WERI-Rb-1 (cell line): ENCODE measurements at regions not wholly inside any gene's neighbourhood (a gene's known extent, or its start where the extent isn't known, plus 50 kb on each side); places are given as distances from the start of the nearest gene placed in this dataset.

Experiments used
- DNase-seq: peaks from one replicate; pipeline ENCODE4 v3.0.0-alpha.2; 2020
- H3K27ac ChIP-seq: fragments of 250-450 bp; sonication (Bioruptor Pico); 2 replicates; pipeline ENCODE4 v1.5.1; 2020; ENCODE audit warnings: mild to moderate bottlenecking, moderate library complexity
- H3K27me3 ChIP-seq: fragments of 250-450 bp; sonication (Bioruptor Pico); 2 replicates; pipeline ENCODE4 v1.5.1; 2021; ENCODE audit warnings: mild to moderate bottlenecking, low read depth, moderate library complexity; ENCODE audit not compliant: insufficient read depth, severe bottlenecking
- H3K36me3 ChIP-seq: fragments of 250-450 bp; sonication (Bioruptor Pico); 2 replicates; pipeline ENCODE4 v1.5.1; 2020; ENCODE audit warnings: mild to moderate bottlenecking, moderate library complexity
- H3K4me3 ChIP-seq: 2 replicates; pipeline ENCODE4 v1.5.1; 2011; ENCODE audit warnings: low read depth, mild to moderate bottlenecking, control low read depth, low read length
- H3K9me3 ChIP-seq: fragments of 250-450 bp; sonication (Bioruptor Pico); 2 replicates; pipeline ENCODE4 v1.5.1; 2021; ENCODE audit warnings: mild to moderate bottlenecking, moderate library complexity; ENCODE audit not compliant: severe bottlenecking
- TF ChIP-seq, protein P1 (sequence below): IDR thresholded peaks from 2 replicates; pipeline ENCODE4 v1.5.1; 2011; ENCODE audit warnings: low read depth, mild to moderate bottlenecking, control low read depth, inconsistent platforms, low read length

GRCh38 chr17:22694362-22695227 is 1002.3 kb downstream of the KCNJ18 start:
- no peaks in the 10 kb centered on the region for H3K9me3 ChIP-seq
- no peak overlapping the region for H3K27ac ChIP-seq
- peaks cover 48% of the 10 kb centered on the region for H3K27me3 ChIP-seq
- no peaks in the 10 kb centered on the region for H3K36me3 ChIP-seq
- TF ChIP-seq, protein P1, sequence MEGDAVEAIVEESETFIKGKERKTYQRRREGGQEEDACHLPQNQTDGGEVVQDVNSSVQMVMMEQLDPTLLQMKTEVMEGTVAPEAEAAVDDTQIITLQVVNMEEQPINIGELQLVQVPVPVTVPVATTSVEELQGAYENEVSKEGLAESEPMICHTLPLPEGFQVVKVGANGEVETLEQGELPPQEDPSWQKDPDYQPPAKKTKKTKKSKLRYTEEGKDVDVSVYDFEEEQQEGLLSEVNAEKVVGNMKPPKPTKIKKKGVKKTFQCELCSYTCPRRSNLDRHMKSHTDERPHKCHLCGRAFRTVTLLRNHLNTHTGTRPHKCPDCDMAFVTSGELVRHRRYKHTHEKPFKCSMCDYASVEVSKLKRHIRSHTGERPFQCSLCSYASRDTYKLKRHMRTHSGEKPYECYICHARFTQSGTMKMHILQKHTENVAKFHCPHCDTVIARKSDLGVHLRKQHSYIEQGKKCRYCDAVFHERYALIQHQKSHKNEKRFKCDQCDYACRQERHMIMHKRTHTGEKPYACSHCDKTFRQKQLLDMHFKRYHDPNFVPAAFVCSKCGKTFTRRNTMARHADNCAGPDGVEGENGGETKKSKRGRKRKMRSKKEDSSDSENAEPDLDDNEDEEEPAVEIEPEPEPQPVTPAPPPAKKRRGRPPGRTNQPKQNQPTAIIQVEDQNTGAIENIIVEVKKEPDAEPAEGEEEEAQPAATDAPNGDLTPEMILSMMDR, result peak; percentile 81
- peak; percentile 17 for DNase-seq
- H3K4me3 ChIP-seq, result no peak overlapping the region

DNA sequence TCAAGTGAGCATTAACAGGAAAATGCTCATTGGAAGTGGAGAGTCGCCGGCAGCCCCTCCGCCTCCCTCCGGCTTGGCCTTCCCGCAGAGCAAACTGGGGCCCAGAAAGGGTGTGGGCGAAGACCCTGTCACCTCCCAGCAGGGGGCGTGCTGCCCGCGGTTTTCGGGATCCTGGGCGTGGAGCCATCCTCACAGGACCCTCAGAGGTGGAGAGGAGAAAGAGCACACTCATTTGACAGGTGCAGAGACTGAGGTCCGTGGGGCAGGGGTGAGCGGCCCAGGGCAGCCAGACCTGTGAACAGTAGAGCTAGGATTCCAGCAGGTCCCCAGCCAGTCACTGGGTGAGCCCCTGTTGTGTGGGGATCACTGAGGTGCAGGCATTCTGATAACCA is 1002.9 kb downstream of the KCNJ18 start:
- H3K27me3 ChIP-seq, result peaks cover 46% of the 10 kb centered on the region
- DNase-seq, result no peak
- no peaks in the 10 kb centered on the region for H3K9me3 ChIP-seq
- TF ChIP-seq, protein P1, result peak; percentile 49
- H3K36me3 ChIP-seq, result no peaks in the 10 kb centered on the region
- no peak overlapping the region for H3K4me3 ChIP-seq
- H3K27ac ChIP-seq, result no peak overlapping the region

DNA sequence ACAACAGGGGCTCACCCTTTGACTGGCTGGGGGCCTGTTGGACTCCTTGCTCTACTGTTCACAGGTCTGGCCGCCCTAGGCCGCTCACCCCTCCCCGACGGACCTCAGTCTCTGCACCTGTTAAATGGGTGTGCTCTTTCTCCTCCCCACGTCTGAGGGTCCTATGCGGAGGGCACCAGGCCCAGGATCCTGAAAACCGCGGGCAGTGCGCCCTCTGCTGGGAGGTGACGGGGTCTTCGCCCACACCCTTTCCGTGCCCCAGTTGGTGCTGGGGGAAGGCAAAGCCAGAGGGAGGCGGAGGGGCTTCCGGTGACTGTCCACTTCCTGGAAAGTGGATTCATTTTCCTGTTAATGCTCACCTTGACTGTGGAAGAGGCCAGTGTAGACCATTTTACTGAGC is 1010.9 kb downstream of the KCNJ18 start:
- TF ChIP-seq, protein P1, result peak; percentile 65
- Histone ChIP-seq H3K9me3 (no peaks in the 10 kb centered on the region), H3K36me3 (no peaks in the 10 kb centered on the region), H3K4me3 (no peak overlapping the region), H3K27ac (no peak overlapping the region), H3K27me3 (peaks cover 26% of the 10 kb centered on the region)
- no peak for DNase-seq

- Histone ChIP-seq H3K9me3 (no peaks in the 10 kb centered on the region), H3K4me3 (no peak overlapping the region), H3K27ac (no peak overlapping the region), H3K27me3 (peaks cover 26% of the 10 kb centered on the region), H3K36me3 (no peaks in the 10 kb centered on the region)
- TF ChIP-seq, protein P1, result peak; percentile 62
- DNase-seq, result no peak
These were observed 1011.6 kb downstream of the KCNJ18 start for GRCh38 chr17:22703786-22704441.

GRCh38 chr17:22704674-22705073 is 1012.4 kb downstream of the KCNJ18 start:
- H3K4me3 ChIP-seq, result no peak overlapping the region
- TF ChIP-seq, protein P1, result no peak
- no peak overlapping the region for H3K27ac ChIP-seq
- H3K9me3 ChIP-seq, result no peaks in the 10 kb centered on the region
- no peaks in the 10 kb centered on the region for H3K36me3 ChIP-seq
- peaks cover 26% of the 10 kb centered on the region for H3K27me3 ChIP-seq
- no peak for DNase-seq
